Daoy (cell line): ENCODE measurements at regions not wholly inside any gene's neighbourhood (a gene's known extent, or its start where the extent isn't known, plus 50 kb on each side); places are given as distances from the start of the nearest gene placed in this dataset.
"Not testable (repeated sequence)": the region's sequence is repeated elsewhere in the genome, so short reads cannot be mapped to it uniquely, and the experiment has no call there.

Experiments
- DNase-seq: peaks from one replicate; pipeline ENCODE4 v3.0.0-alpha.2; 2015; ENCODE audit warnings: low read depth

- DNase-seq: peak; percentile 53
Measured at GRCh38 chr6:137709424-137710236, 157.4 kb upstream of the TNFAIP3 start.

- no peak for DNase-seq
Measured at GRCh38 chr6:137711972-137712371, 155.1 kb upstream of the TNFAIP3 start.

DNA sequence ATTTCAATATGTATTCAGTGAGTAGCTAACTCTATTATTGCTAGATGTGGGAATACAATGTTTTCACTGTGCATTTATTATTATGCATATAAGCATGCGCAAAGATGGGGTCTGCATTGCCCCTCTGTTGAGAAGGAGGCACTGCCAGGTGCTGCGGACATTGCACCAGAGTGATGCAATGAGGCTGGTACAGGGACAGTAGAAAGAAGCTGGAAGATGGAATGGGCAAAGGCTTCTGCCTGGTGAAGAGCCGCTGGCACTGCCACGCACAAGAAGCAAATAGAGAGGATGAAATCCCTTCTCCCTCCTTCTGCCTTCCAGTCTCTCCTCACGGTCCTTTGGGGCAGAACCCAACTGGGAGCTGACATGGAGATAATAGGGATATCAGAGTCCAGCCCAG, 154.5 kb upstream of the TNFAIP3 start:
- no peak for DNase-seq

DNA sequence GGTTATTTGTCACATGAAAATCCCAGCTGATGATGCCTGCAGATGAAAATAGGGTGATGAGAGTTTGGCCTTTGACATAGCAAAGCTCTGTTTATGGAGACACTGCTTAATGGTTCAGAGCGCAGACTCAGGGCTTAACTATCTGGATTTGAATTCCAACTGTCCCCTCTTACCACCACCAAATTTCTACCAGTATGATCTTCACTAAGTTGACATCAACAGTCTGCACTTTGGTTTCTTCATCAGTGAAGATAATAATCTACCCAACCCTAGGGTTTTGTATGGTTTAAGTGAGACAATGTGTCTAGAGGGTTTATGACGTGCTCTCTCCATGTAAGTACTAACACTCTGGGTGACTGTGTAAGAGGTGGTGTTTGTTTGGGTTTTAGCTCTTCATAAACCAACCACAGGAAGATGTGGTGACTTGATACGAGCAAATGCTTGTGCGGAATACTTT, 151.4 kb upstream of the TNFAIP3 start:
- DNase-seq: peak; percentile 72

GRCh38 chr6:137717074-137718073, 149.7 kb upstream of the TNFAIP3 start:
- DNase-seq: peak; percentile 88

GRCh38 chr6:137718903-137719302, 148.2 kb upstream of the TNFAIP3 start:
- not testable (repeated sequence) for DNase-seq

GRCh38 chr6:137722749-137723272, 144.2 kb upstream of the TNFAIP3 start:
- DNase-seq: no peak

- DNase-seq: no peak
Measured at GRCh38 chr6:137723273-137724017, 143.6 kb upstream of the TNFAIP3 start.

GRCh38 chr6:137724018-137724403, 143.0 kb upstream of the TNFAIP3 start:
- DNase-seq: no peak

GRCh38 chr6:137724495-137725211, 142.4 kb upstream of the TNFAIP3 start:
- no peak for DNase-seq

GRCh38 chr6:137725949-137726348, 141.1 kb upstream of the TNFAIP3 start:
- DNase-seq: no peak

GRCh38 chr6:137726582-137726981, 140.5 kb upstream of the TNFAIP3 start:
- DNase-seq: no peak

- no peak for DNase-seq
Measured at GRCh38 chr6:137727216-137727765, 139.8 kb upstream of the TNFAIP3 start.

DNA sequence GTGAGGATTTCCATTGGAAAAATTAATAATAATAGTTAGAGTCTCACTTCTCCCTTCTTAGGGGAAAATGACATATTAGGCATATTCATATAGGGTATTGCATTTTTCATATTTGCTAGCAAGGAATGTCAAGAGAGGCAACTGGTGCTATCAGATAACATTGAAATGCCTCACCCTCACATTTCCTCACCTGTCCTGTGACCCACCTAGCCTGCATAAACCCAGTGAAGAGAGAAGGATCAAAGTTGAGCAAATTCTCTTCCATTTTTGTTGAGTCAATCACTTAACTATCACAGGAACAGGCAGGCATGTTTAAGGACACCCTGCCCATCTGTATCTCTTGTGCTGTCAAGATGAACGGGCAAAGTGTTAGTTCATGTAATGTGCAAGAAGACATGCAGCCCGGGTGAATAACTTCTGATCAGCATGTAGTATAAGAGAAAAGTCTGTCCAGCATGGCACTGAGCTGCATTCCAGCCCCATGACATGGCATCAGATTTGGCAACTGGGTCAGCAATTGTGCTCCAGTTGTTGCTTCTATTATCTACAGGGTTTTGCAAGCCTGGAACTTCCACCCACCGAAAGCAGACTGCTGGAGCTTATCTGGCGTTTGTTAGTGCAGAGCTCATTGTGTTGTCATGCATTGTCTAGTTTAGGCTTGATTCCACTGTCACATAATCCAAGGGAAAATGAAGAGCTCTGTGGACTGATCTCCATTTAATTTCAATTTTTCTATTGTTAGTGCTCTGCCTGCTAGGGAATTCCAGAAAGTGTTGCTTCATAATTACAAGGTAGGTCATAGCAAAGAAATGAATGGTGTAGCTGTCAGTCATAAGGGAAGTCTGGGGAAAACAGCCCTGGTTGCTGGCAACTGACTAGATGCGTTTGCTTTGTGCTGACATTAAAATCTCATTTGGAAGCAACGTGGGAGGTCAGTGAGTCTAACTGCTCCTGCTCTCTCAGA, 138.4 kb upstream of the TNFAIP3 start:
- peak; percentile 90 for DNase-seq

- DNase-seq: no peak
Measured at GRCh38 chr6:137729866-137730629, 137.0 kb upstream of the TNFAIP3 start.

DNA sequence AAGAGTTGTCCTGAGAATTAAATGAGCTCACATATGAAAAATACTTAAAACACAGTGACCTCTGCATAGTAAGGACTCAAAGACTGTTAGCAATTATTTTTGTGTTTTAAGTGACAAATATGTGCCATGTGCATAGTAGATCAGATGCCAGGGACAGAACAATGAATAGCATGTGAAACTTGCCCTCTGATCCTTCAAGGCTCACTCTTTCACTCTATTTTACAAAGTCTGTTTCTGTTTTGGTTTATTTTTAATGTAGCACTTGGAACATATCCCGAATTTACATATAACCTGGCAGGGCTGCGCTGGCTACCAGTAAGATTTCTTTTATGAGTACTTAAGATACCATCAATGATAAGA, 135.5 kb upstream of the TNFAIP3 start:
- DNase-seq: no peak

DNA sequence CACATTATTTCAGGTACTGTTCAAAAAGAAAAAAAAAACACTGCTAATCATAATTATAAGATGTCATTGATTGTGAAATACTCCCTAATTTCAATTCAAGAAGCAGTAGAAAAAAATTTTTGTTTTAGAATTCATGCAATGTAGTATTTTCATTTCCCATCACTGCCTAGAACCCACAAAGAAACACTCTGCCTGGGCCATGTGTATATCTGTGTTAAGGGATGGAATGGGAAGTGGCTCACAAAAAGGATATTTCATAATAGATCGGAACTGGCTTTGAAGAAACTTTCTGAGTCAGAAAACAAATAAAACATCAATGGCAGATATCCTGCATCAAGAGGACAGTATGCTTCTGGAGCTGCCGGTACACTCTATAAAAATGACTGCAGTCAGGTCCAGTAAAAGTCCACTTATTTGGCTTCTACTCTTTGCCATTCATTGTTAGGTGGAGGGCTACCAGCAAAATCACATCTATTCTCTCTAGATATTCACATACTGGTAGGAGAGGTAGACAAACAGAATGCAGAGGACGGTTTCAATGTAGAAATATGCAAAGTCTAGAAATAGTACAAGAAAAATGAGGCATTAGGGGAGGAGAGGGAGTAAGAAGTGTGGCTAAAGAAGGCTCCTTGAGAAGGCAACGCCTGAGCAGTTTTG, 135.0 kb upstream of the TNFAIP3 start:
- DNase-seq: peak; percentile 49

- no peak for DNase-seq
Measured at GRCh38 chr6:137733372-137733771, 133.7 kb upstream of the TNFAIP3 start.
